ENCODE measurements at regions not wholly inside any gene's neighbourhood (a gene's known extent, or its start where the extent isn't known, plus 50 kb on each side); places are given as distances from the start of the nearest gene placed in this dataset.

GRCh38 chr5:68533571-68534084, 318.1 kb downstream of the PIK3R1 start:
- H3K4me3 Mint-ChIP-seq = no peak overlapping the region
- H3K27ac Mint-ChIP-seq = no peak overlapping the region
- intact Hi-C loops (cut with DNase I, micrococcal nuclease) = no loop called here
- H3K36me3 Mint-ChIP-seq (ENCODE audit: low read depth) = no peaks in the 10 kb centered on the region
- POLR2A ChIA-PET = no interaction called here
- H3K9me3 Mint-ChIP-seq (ENCODE audit: low read depth) = no peaks in the 10 kb centered on the region
- no peaks in the 10 kb centered on the region for H3K4me1 Mint-ChIP-seq
- peaks cover 15% of the 10 kb centered on the region for H3K27me3 Mint-ChIP-seq
- CTCF ChIA-PET = no interaction called here
- ATAC-seq (no peak), DNase-seq (no peak)

GRCh38 chr5:68534131-68534940, 318.8 kb downstream of the PIK3R1 start:
- H3K36me3 Mint-ChIP-seq (ENCODE audit: low read depth) = no peaks in the 10 kb centered on the region
- H3K4me1 Mint-ChIP-seq = no peaks in the 10 kb centered on the region
- peaks cover 17% of the 10 kb centered on the region for H3K27me3 Mint-ChIP-seq
- H3K27ac Mint-ChIP-seq = no peak overlapping the region
- H3K9me3 Mint-ChIP-seq (ENCODE audit: low read depth) = no peaks in the 10 kb centered on the region
- ChIA-PET CTCF (interaction anchor here (1.3 kb wide), 1 partner anchor 10 kb away, joined by 3 read pairs; no protein-coding TSS in a partner anchor), POLR2A (no interaction called here)
- intact Hi-C loops (cut with DNase I, micrococcal nuclease) = no loop called here
- ATAC-seq = no peak
- no peak overlapping the region for H3K4me3 Mint-ChIP-seq
- no peak for DNase-seq

GRCh38 chr5:68534956-68535520, 319.5 kb downstream of the PIK3R1 start:
- CTCF ChIA-PET = interaction anchor here (0.5 to 1.3 kb wide), 2 partner anchors 9 to 1647 kb away, joined by 3 read pairs; no protein-coding TSS in a partner anchor
- H3K27ac Mint-ChIP-seq = no peak overlapping the region
- POLR2A ChIA-PET = no interaction called here
- no peaks in the 10 kb centered on the region for H3K36me3 Mint-ChIP-seq (ENCODE audit: low read depth)
- no peaks in the 10 kb centered on the region for H3K4me1 Mint-ChIP-seq
- intact Hi-C loops (cut with DNase I, micrococcal nuclease) = no loop called here
- DNase-seq (no peak), ATAC-seq (no peak)
- peaks cover 21% of the 10 kb centered on the region for H3K27me3 Mint-ChIP-seq
- H3K9me3 Mint-ChIP-seq (ENCODE audit: low read depth) = no peaks in the 10 kb centered on the region
- no peak overlapping the region for H3K4me3 Mint-ChIP-seq

- no peak for DNase-seq
- H3K4me3 Mint-ChIP-seq = no peak overlapping the region
- H3K27me3 Mint-ChIP-seq = peaks cover 24% of the 10 kb centered on the region
- POLR2A ChIA-PET = interaction anchor here (0.7 kb wide), 1 partner anchor 18 kb away, joined by 3 read pairs; no protein-coding TSS in a partner anchor
- peaks cover 5% of the 10 kb centered on the region for H3K4me1 Mint-ChIP-seq
- no peak overlapping the region for H3K27ac Mint-ChIP-seq
- H3K36me3 Mint-ChIP-seq (ENCODE audit: low read depth) = no peaks in the 10 kb centered on the region
- CTCF ChIA-PET = no interaction called here
- intact Hi-C loops (cut with DNase I, micrococcal nuclease) = no loop called here
- H3K9me3 Mint-ChIP-seq (ENCODE audit: low read depth) = no peaks in the 10 kb centered on the region
- ATAC-seq = no peak
Measured at GRCh38 chr5:68538814-68539420, 323.4 kb downstream of the PIK3R1 start.

- ChIA-PET POLR2A (no interaction called here), CTCF (no interaction called here)
- Mint-ChIP-seq H3K4me3 (no peak overlapping the region), H3K4me1 (peaks cover 5% of the 10 kb centered on the region), H3K36me3 (ENCODE audit: low read depth) (no peaks in the 10 kb centered on the region), H3K27me3 (peaks cover 18% of the 10 kb centered on the region), H3K9me3 (ENCODE audit: low read depth) (no peaks in the 10 kb centered on the region), H3K27ac (no peak overlapping the region)
- ATAC-seq (no peak), DNase-seq (no peak)
- intact Hi-C loops (cut with DNase I, micrococcal nuclease) = no loop called here
Measured at GRCh38 chr5:68540798-68541590, 325.4 kb downstream of the PIK3R1 start.

- Mint-ChIP-seq H3K27ac (no peak overlapping the region), H3K4me3 (no peak overlapping the region), H3K27me3 (peaks cover 16% of the 10 kb centered on the region), H3K4me1 (peaks cover 5% of the 10 kb centered on the region), H3K9me3 (ENCODE audit: low read depth) (no peaks in the 10 kb centered on the region), H3K36me3 (ENCODE audit: low read depth) (no peaks in the 10 kb centered on the region)
- ChIA-PET CTCF (no interaction called here), POLR2A (no interaction called here)
- intact Hi-C loops (cut with DNase I, micrococcal nuclease) = no loop called here
- ATAC-seq = no peak
- no peak for DNase-seq
Measured at GRCh38 chr5:68542207-68542606, 326.7 kb downstream of the PIK3R1 start.

- ChIA-PET POLR2A (no interaction called here), CTCF (no interaction called here)
- Mint-ChIP-seq H3K27me3 (peaks cover 16% of the 10 kb centered on the region), H3K4me3 (no peak overlapping the region), H3K4me1 (peaks cover 5% of the 10 kb centered on the region), H3K9me3 (ENCODE audit: low read depth) (no peaks in the 10 kb centered on the region), H3K36me3 (ENCODE audit: low read depth) (no peaks in the 10 kb centered on the region), H3K27ac (no peak overlapping the region)
- ATAC-seq = no peak
- intact Hi-C loops (cut with DNase I, micrococcal nuclease) = no loop called here
- DNase-seq = no peak
Measured at GRCh38 chr5:68543212-68543611, 327.7 kb downstream of the PIK3R1 start.

- Mint-ChIP-seq H3K27ac (no peak overlapping the region), H3K4me1 (peaks cover 5% of the 10 kb centered on the region), H3K9me3 (ENCODE audit: low read depth) (no peaks in the 10 kb centered on the region), H3K27me3 (peaks cover 16% of the 10 kb centered on the region), H3K36me3 (ENCODE audit: low read depth) (no peaks in the 10 kb centered on the region), H3K4me3 (no peak overlapping the region)
- ChIA-PET CTCF (interaction anchor here (1.1 kb wide), 1 partner anchor 9 kb away, joined by 3 read pairs; no protein-coding TSS in a partner anchor), POLR2A (no interaction called here)
- DNase-seq = no peak
- ATAC-seq = no peak
- intact Hi-C loops (cut with DNase I, micrococcal nuclease) = no loop called here
Measured at GRCh38 chr5:68544091-68544647, 328.6 kb downstream of the PIK3R1 start.

- no peak overlapping the region for H3K27ac Mint-ChIP-seq
- no peak overlapping the region for H3K4me3 Mint-ChIP-seq
- H3K27me3 Mint-ChIP-seq = peaks cover 11% of the 10 kb centered on the region
- no peaks in the 10 kb centered on the region for H3K36me3 Mint-ChIP-seq (ENCODE audit: low read depth)
- intact Hi-C loops (cut with DNase I, micrococcal nuclease) = no loop called here
- CTCF ChIA-PET = interaction anchor here (1.1 kb wide), 1 partner anchor 10 kb away, joined by 3 read pairs; no protein-coding TSS in a partner anchor
- POLR2A ChIA-PET = no interaction called here
- no peak for ATAC-seq
- H3K9me3 Mint-ChIP-seq (ENCODE audit: low read depth) = no peaks in the 10 kb centered on the region
- DNase-seq = no peak
- peaks cover 5% of the 10 kb centered on the region for H3K4me1 Mint-ChIP-seq
Measured at GRCh38 chr5:68544648-68545552, 329.3 kb downstream of the PIK3R1 start.

GRCh38 chr5:68545636-68546295, 330.2 kb downstream of the PIK3R1 start:
- ATAC-seq (no peak), DNase-seq (no peak)
- Mint-ChIP-seq H3K27ac (no peak overlapping the region), H3K27me3 (peaks cover 8% of the 10 kb centered on the region), H3K4me3 (no peak overlapping the region), H3K9me3 (ENCODE audit: low read depth) (no peaks in the 10 kb centered on the region), H3K36me3 (ENCODE audit: low read depth) (no peaks in the 10 kb centered on the region), H3K4me1 (peaks cover 5% of the 10 kb centered on the region)
- intact Hi-C loops (cut with DNase I, micrococcal nuclease) = no loop called here
- ChIA-PET CTCF (no interaction called here), POLR2A (no interaction called here)
